H9 (cell line): ENCODE measurements at regions not wholly inside any gene's neighbourhood (a gene's known extent, or its start where the extent isn't known, plus 50 kb on each side); places are given as distances from the start of the nearest gene placed in this dataset.

Source experiments
- DNase-seq: peaks from one replicate; pipeline ENCODE4 v3.0.0-alpha.2; 2017
- H2AFZ ChIP-seq: one replicate; pipeline ENCODE4 v1.6.1; 2013; ENCODE audit warnings: mild to moderate bottlenecking, low read length, control low read depth, moderate library complexity
- H2AK5ac ChIP-seq: 2 replicates; pipeline ENCODE4 v1.6.1; 2013; ENCODE audit warnings: low read length, control low read depth, mixed read lengths; ENCODE audit not compliant: insufficient read length
- H2BK120ac ChIP-seq: one replicate; pipeline ENCODE4 v1.6.1; 2013; ENCODE audit warnings: low read depth, mild to moderate bottlenecking, low read length, control low read depth, inconsistent platforms; ENCODE audit not compliant: poor library complexity, severe bottlenecking
- H2BK12ac ChIP-seq: 2 replicates; pipeline ENCODE4 v1.6.1; 2013; ENCODE audit warnings: low read length, control low read depth, mixed read lengths, low read depth; ENCODE audit not compliant: insufficient read length
- H2BK15ac ChIP-seq: 2 replicates; pipeline ENCODE4 v1.6.1; 2013; ENCODE audit warnings: low read depth, low read length, control low read depth
- H2BK20ac ChIP-seq: one replicate; pipeline ENCODE4 v1.6.1; 2013; ENCODE audit warnings: low read depth, mild to moderate bottlenecking, low read length, control low read depth, inconsistent platforms; ENCODE audit not compliant: poor library complexity, severe bottlenecking
- H2BK5ac ChIP-seq: 2 replicates; pipeline ENCODE4 v1.6.1; 2013; ENCODE audit warnings: low read length, control low read depth, mixed read lengths; ENCODE audit not compliant: insufficient read length
- H3K14ac ChIP-seq: 2 replicates; pipeline ENCODE4 v1.6.1; 2013; ENCODE audit warnings: low read length, control low read depth; ENCODE audit not compliant: insufficient read depth
- H3K18ac ChIP-seq: 2 replicates; pipeline ENCODE4 v1.6.1; 2013; ENCODE audit warnings: low read depth, mild to moderate bottlenecking, mixed read lengths, low read length, control low read depth; ENCODE audit not compliant: insufficient read length
- H3K23ac ChIP-seq: 2 replicates; pipeline ENCODE4 v1.6.1; 2013; ENCODE audit warnings: low read length, control low read depth, mixed read lengths, low read depth; ENCODE audit not compliant: insufficient read length
- H3K23me2 ChIP-seq: 2 replicates; pipeline ENCODE4 v1.6.1; 2013; ENCODE audit warnings: low read depth, mild to moderate bottlenecking, mixed read lengths, low read length, control low read depth; ENCODE audit not compliant: insufficient read length, poor library complexity, severe bottlenecking
- H3K27ac ChIP-seq: 2 replicates; pipeline ENCODE4 v1.5.1; 2013; ENCODE audit warnings: low read length, control low read depth, mixed read lengths, low read depth; ENCODE audit not compliant: insufficient read length
- H3K27me3 ChIP-seq: 2 replicates; pipeline ENCODE4 v1.6.1; 2013; ENCODE audit warnings: low read length, control low read depth, inconsistent platforms; ENCODE audit not compliant: insufficient read depth
- H3K4ac ChIP-seq: 2 replicates; pipeline ENCODE4 v1.6.1; 2013; ENCODE audit warnings: low read depth, mild to moderate bottlenecking, control low read depth, inconsistent platforms, low read length, moderate library complexity
- H3K4me1 ChIP-seq: 2 replicates; pipeline ENCODE4 v1.6.1; 2013; ENCODE audit warnings: low read length, control low read depth, inconsistent platforms; ENCODE audit not compliant: insufficient read depth
- H3K4me2 ChIP-seq: 2 replicates; pipeline ENCODE4 v1.6.1; 2013; ENCODE audit warnings: low read length, control low read depth, mixed read lengths; ENCODE audit not compliant: insufficient read length, insufficient read depth
- H3K56ac ChIP-seq: 2 replicates; pipeline ENCODE4 v1.6.1; 2013; ENCODE audit warnings: low read depth, mild to moderate bottlenecking, mixed read lengths, low read length, control low read depth; ENCODE audit not compliant: insufficient read length
- H3K79me1 ChIP-seq: 2 replicates; pipeline ENCODE4 v1.6.1; 2013; ENCODE audit warnings: low read depth, mild to moderate bottlenecking, moderate library complexity, low read length, control low read depth, inconsistent platforms; ENCODE audit not compliant: insufficient read depth, poor library complexity, severe bottlenecking
- H3K79me2 ChIP-seq: 2 replicates; pipeline ENCODE4 v1.6.1; 2013; ENCODE audit warnings: low read length, control low read depth, inconsistent platforms; ENCODE audit not compliant: insufficient read depth
- H3K9ac ChIP-seq: 2 replicates; pipeline ENCODE4 v1.6.1; 2013; ENCODE audit warnings: low read length, control low read depth, mixed read lengths; ENCODE audit not compliant: insufficient read length; ENCODE audit errors: extremely low read depth
- H3K9me3 ChIP-seq: one replicate; pipeline ENCODE4 v1.6.1; 2013; ENCODE audit warnings: low read depth, low read length, inconsistent platforms; ENCODE audit not compliant: control insufficient read depth
- H3T11ph ChIP-seq: one replicate; pipeline ENCODE4 v1.6.1; 2013; ENCODE audit warnings: mild to moderate bottlenecking, low read length, control low read depth, inconsistent platforms
- H4K20me1 ChIP-seq: one replicate; pipeline ENCODE4 v1.6.1; 2013; ENCODE audit not compliant: control insufficient read depth, insufficient read length, insufficient read depth
- H4K5ac ChIP-seq: 2 replicates; pipeline ENCODE4 v1.6.1; 2013; ENCODE audit warnings: low read depth, mild to moderate bottlenecking, mixed read lengths, low read length, control low read depth; ENCODE audit not compliant: insufficient read length
- H4K8ac ChIP-seq: replicated peaks from 2 replicates; pipeline ENCODE4 v1.6.1; 2013; ENCODE audit warnings: low read length, control low read depth, mixed read lengths, low read depth; ENCODE audit not compliant: insufficient read length
- H4K91ac ChIP-seq: 2 replicates; pipeline ENCODE4 v1.6.1; 2013; ENCODE audit warnings: low read depth, mild to moderate bottlenecking, moderate library complexity, mixed read lengths, low read length, control low read depth; ENCODE audit not compliant: insufficient read length
- H3K27ac Mint-ChIP-seq, 3 experiments: 2 replicates in 2 of 3; 3 replicates in 1 of 3; pipeline ENCODE4 v1.8.0; 2020 to 2021; ENCODE audit warnings: mixed read lengths in 3 of 3, mild to moderate bottlenecking in 1 of 3, moderate library complexity in 1 of 3
- H3K27me3 Mint-ChIP-seq: 2 replicates; pipeline ENCODE4 v1.8.0; 2021; ENCODE audit warnings: low read depth, mild to moderate bottlenecking, moderate library complexity, mixed read lengths
- H3K36me3 Mint-ChIP-seq, 3 experiments: 2 replicates in 2 of 3; 3 replicates in 1 of 3; pipeline ENCODE4 v1.8.0; 2020 to 2021; ENCODE audit warnings: low read depth in 3 of 3, mixed read lengths in 3 of 3; ENCODE audit not compliant: insufficient read depth in 1 of 3
- H3K4me1 Mint-ChIP-seq, 2 experiments: 2 replicates each; pipeline ENCODE4 v1.8.0; 2020; ENCODE audit warnings: mixed read lengths in 2 of 2
- H3K4me3 Mint-ChIP-seq, 2 experiments: 2 replicates in 1 of 2; 3 replicates in 1 of 2; pipeline ENCODE4 v1.8.0; 2020 to 2021; ENCODE audit warnings: mild to moderate bottlenecking in 2 of 2, mixed read lengths in 2 of 2, moderate library complexity in 1 of 2
- H3K9me3 Mint-ChIP-seq, 2 experiments: 2 replicates in 1 of 2; 3 replicates in 1 of 2; pipeline ENCODE4 v1.8.0; 2020; ENCODE audit warnings: mild to moderate bottlenecking in 2 of 2, mixed read lengths in 2 of 2, moderate library complexity in 1 of 2
- WGBS: extraction: QIAGEN DNeasy Blood & Tissue Kit; methylation state at CpG from one replicate; pipeline ENCODE4 v1.1.7; 2013; ENCODE audit warnings: missing lambda C conversion rate, low lambda C conversion rate, mixed read lengths; ENCODE audit not compliant: insufficient read length; ENCODE audit errors: extremely low coverage; 5-methylcytosine and 5-hydroxymethylcytosine counted together
- TF ChIP-seq, protein P1 (sequence below): fragments of 200-600 bp; sonication (generic); conservative IDR thresholded peaks from 3 replicates; pipeline ENCODE4 v1.8.0; 2021; ENCODE audit warnings: antibody characterized with exemption, mild to moderate bottlenecking

DNA sequence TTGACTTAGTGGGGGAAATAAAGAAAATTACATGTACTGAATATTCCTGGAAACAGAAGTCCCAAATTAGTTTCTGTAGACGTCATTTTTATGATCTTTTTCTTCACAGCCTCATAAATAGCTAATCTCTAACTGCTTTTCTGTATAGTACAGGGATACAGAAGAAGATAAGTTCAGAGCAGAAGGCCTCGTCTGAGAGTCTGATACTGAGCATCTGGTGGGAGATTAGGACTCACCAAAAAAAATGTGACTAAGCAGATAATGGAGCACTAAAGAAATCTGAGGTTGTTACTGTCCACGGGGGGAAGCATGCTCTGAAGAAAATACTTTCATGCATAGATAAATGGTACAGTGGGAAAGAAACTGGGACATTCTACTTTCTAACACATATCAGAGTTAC is 115.3 kb upstream of the TRPC5 start:
- no peaks in the 10 kb centered on the region for H3K36me3 Mint-ChIP-seq
- Histone ChIP-seq H3K27me3 (no peaks in the 10 kb centered on the region), H4K91ac (no peak overlapping the region), H4K20me1 (no peaks in the 10 kb centered on the region), H3K23me2 (no peaks in the 10 kb centered on the region), H3K79me2 (no peaks in the 10 kb centered on the region), H2BK15ac (no peak overlapping the region), H3K18ac (no peak overlapping the region), H4K8ac (no peak overlapping the region), H3K9ac (no peak overlapping the region), H3K23ac (no peak overlapping the region), H3K27ac (no peak overlapping the region), H3T11ph (no peak overlapping the region), H3K4ac (no peak overlapping the region), H3K9me3 (no peaks in the 10 kb centered on the region), H2BK12ac (no peak overlapping the region), H2BK20ac (no peak overlapping the region), H4K5ac (no peak overlapping the region), H3K79me1 (no peaks in the 10 kb centered on the region), H3K4me1 (no peaks in the 10 kb centered on the region), H2AFZ (no peak overlapping the region), H2BK120ac (no peak overlapping the region), H3K56ac (no peak overlapping the region), H2AK5ac (no peak overlapping the region), H3K4me2 (no peak overlapping the region), H3K14ac (no peak overlapping the region), H2BK5ac (no peak overlapping the region)
- no peak overlapping the region; a peak in 1 of 7 replicates for H3K27ac Mint-ChIP-seq
- DNase-seq = no peak
- no peaks in the 10 kb centered on the region for H3K9me3 Mint-ChIP-seq
- TF ChIP-seq, protein P1, sequence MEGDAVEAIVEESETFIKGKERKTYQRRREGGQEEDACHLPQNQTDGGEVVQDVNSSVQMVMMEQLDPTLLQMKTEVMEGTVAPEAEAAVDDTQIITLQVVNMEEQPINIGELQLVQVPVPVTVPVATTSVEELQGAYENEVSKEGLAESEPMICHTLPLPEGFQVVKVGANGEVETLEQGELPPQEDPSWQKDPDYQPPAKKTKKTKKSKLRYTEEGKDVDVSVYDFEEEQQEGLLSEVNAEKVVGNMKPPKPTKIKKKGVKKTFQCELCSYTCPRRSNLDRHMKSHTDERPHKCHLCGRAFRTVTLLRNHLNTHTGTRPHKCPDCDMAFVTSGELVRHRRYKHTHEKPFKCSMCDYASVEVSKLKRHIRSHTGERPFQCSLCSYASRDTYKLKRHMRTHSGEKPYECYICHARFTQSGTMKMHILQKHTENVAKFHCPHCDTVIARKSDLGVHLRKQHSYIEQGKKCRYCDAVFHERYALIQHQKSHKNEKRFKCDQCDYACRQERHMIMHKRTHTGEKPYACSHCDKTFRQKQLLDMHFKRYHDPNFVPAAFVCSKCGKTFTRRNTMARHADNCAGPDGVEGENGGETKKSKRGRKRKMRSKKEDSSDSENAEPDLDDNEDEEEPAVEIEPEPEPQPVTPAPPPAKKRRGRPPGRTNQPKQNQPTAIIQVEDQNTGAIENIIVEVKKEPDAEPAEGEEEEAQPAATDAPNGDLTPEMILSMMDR = no peak
- no peaks in the 10 kb centered on the region; the same call in 1 of the 2 replicates for H3K27me3 Mint-ChIP-seq
- no peak overlapping the region for H3K4me3 Mint-ChIP-seq
- H3K4me1 Mint-ChIP-seq = no peaks in the 10 kb centered on the region
- WGBS = no CpG with 5 or more reads among the region's 3 CpGs
